A549 (cell line): ENCODE measurements at regions not wholly inside any gene's neighbourhood (a gene's known extent, or its start where the extent isn't known, plus 50 kb on each side); places are given as distances from the start of the nearest gene placed in this dataset.

Experiments used
- ATAC-seq, 2 experiments: fragments of 200-7000 bp in 1 of 2; fragments of >200 bp in 1 of 2; cut with Nextera tagmentation in 1 of 2; cut with Tn5 transposase in 1 of 2; 3 replicates each; pipeline versions ENCODE4 v1.8.0 to v1.9.1; 2018 to 2020; ENCODE audit warnings: mild to moderate bottlenecking in 1 of 2, moderate library complexity in 1 of 2
- CTCF ChIA-PET: fragments of 300-600 bp; sonication (Branson Sonifier 250); formaldehyde crosslinking; extraction: SDS; loops from one replicate; lab custom pipeline; 2021; ENCODE audit warnings: antibody characterized with exemption, inconsistent platforms; lab: Yijun Ruan, JAX
- POLR2A ChIA-PET: fragments of 350-600 bp; formaldehyde crosslinking; extraction: SDS; loops from one replicate; lab custom pipeline; 2021; ENCODE audit warnings: antibody characterized with exemption, inconsistent platforms; lab: Yijun Ruan, JAX
- DNase-seq, 2 experiments: peaks; one replicate each; pipeline versions ENCODE4 v3.0.0 to v3.0.0-alpha.2; 2011 to 2016; ENCODE audit warnings: low read depth in 1 of 2, low spot score in 1 of 2
- FAIRE-seq: peaks from 2 replicates; lab custom pipeline; 2011; peaks lifted over from hg19 to GRCh38; lab: Jason Lieb, UNC
- H3K27ac ChIP-seq, 2 experiments: fragments of >200 bp; sonication (Bioruptor Twin); formaldehyde crosslinking; 3 replicates each; pipeline ENCODE4 v1.5.1; 2016 to 2017
- H3K4me1 ChIP-seq: fragments of >200 bp; sonication (Bioruptor Twin); formaldehyde crosslinking; 3 replicates; pipeline ENCODE4 v1.6.1; 2016
- H3K4me2 ChIP-seq: fragments of >200 bp; sonication (Bioruptor Twin); formaldehyde crosslinking; 3 replicates; pipeline ENCODE4 v1.6.1; 2016
- H3K4me3 ChIP-seq: fragments of >200 bp; sonication (Bioruptor Twin); formaldehyde crosslinking; 3 replicates; pipeline ENCODE4 v1.5.1; 2016
- H3K9me3 ChIP-seq: fragments of >200 bp; sonication (Bioruptor Twin); formaldehyde crosslinking; 3 replicates; pipeline ENCODE4 v1.6.1; 2016
- BHLHE40 ChIP-seq: IDR thresholded peaks from 2 replicates; pipeline ENCODE4 v1.6.1; 2012; ENCODE audit warnings: low read depth, low read length, inconsistent platforms
- CEBPB ChIP-seq, 2 experiments: fragments of >200 bp in 1 of 2; sonication (Bioruptor Twin) in 1 of 2; formaldehyde crosslinking in 1 of 2; IDR thresholded peaks; 2 replicates each; pipeline ENCODE4 v1.6.1; 2012 to 2016
- CHD2 ChIP-seq: fragments of 150-350 bp; IDR thresholded peaks from 2 replicates; pipeline ENCODE4 v1.6.1; 2014; ENCODE audit warnings: low read length; ENCODE audit not compliant: partially characterized antibody
- CTCF ChIP-seq: fragments of >200 bp; sonication (Bioruptor Twin); formaldehyde crosslinking; IDR thresholded peaks from 3 replicates; pipeline ENCODE4 v1.5.1; 2016
- EHMT2 ChIP-seq: fragments of 200-600 bp; sonication (generic); IDR thresholded peaks from 2 replicates; pipeline ENCODE4 v1.6.1; 2016; ENCODE audit warnings: antibody characterized with exemption, low read depth, mild to moderate bottlenecking, moderate library complexity
- EP300 ChIP-seq, 2 experiments: fragments of >200 bp; sonication (Bioruptor Twin); formaldehyde crosslinking; IDR thresholded peaks; 2 replicates in 1 of 2; 3 replicates in 1 of 2; pipeline ENCODE4 v1.6.1; 2016 to 2017
- ESRRA ChIP-seq: fragments of 150-350 bp; IDR thresholded peaks from 2 replicates; pipeline ENCODE4 v1.6.1; 2014; ENCODE audit warnings: mild to moderate bottlenecking, low read length, borderline replicate concordance
- FOSB ChIP-seq: fragments of 250-450 bp; sonication (Bioruptor Pico); IDR thresholded peaks from 2 replicates; pipeline ENCODE4 v1.5.0; 2020; ENCODE audit warnings: mild to moderate bottlenecking, moderate library complexity
- FOSL2 ChIP-seq, 2 experiments: fragments of 450-650 bp in 1 of 2; fragments of >200 bp in 1 of 2; sonication (Bioruptor Twin) in 1 of 2; formaldehyde crosslinking; IDR thresholded peaks; 2 replicates each; pipeline versions ENCODE4 v1.5.0 to v1.6.1; 2016 to 2020; ENCODE audit warnings: mild to moderate bottlenecking in 1 of 2, moderate library complexity in 1 of 2
- HES2 ChIP-seq: fragments of >200 bp; sonication (Bioruptor Twin); formaldehyde crosslinking; IDR thresholded peaks from 2 replicates; pipeline ENCODE4 v1.6.1; 2016
- JUN ChIP-seq, 2 experiments: fragments of >200 bp; sonication (Bioruptor Twin); formaldehyde crosslinking; IDR thresholded peaks; 2 replicates in 1 of 2; 3 replicates in 1 of 2; pipeline ENCODE4 v1.6.1; 2016 to 2017
- KDM5A ChIP-seq: fragments of 200-600 bp; sonication (generic); IDR thresholded peaks from 2 replicates; pipeline ENCODE4 v1.6.1; 2016; ENCODE audit warnings: antibody characterized with exemption, mild to moderate bottlenecking
- MYC ChIP-seq: IDR thresholded peaks from 2 replicates; pipeline ENCODE4 v1.6.1; 2012; ENCODE audit warnings: mild to moderate bottlenecking, inconsistent platforms, low read length, improper control_type of control experiment, borderline replicate concordance
- NFE2L2 ChIP-seq: fragments of 150-350 bp; conservative IDR thresholded peaks from 2 replicates; pipeline ENCODE4 v1.6.1; 2014; ENCODE audit warnings: low read length
- NR3C1 ChIP-seq: fragments of >200 bp; sonication (Bioruptor Twin); formaldehyde crosslinking; IDR thresholded peaks from 3 replicates; pipeline ENCODE4 v1.6.1; 2017
- RNF2 ChIP-seq: fragments of 200-600 bp; sonication (generic); IDR thresholded peaks from 2 replicates; pipeline ENCODE4 v1.6.1; 2016; ENCODE audit warnings: low read depth, mild to moderate bottlenecking, antibody characterized with exemption, moderate library complexity, borderline replicate concordance
- SMC3 ChIP-seq: fragments of >200 bp; sonication (Bioruptor Twin); formaldehyde crosslinking; IDR thresholded peaks from 3 replicates; pipeline ENCODE4 v1.6.1; 2018; ENCODE audit warnings: inconsistent platforms
- ZFP36 ChIP-seq: fragments of 450-650 bp; IDR thresholded peaks from 2 replicates; pipeline ENCODE4 v1.6.1; 2014; ENCODE audit warnings: borderline replicate concordance; ENCODE audit not compliant: partially characterized antibody
- WGBS: methylation state at CpG from one replicate; pipeline ENCODE4 v1.1.6; 2017; ENCODE audit errors: missing lambda C conversion rate; 5-methylcytosine and 5-hydroxymethylcytosine counted together
- TF ChIP-seq, protein P1 (sequence below): fragments of >200 bp; sonication (Bioruptor Twin); formaldehyde crosslinking; IDR thresholded peaks from 3 replicates; pipeline ENCODE4 v1.6.1; 2016
- TF ChIP-seq, protein P2 (sequence below): IDR thresholded peaks from 2 replicates; pipeline ENCODE4 v1.6.1; 2012

GRCh38 chr2:595141-595815, 81.9 kb downstream of the TMEM18 start:
- FAIRE-seq (no peak), DNase-seq (no peak), ATAC-seq (no peak)
- CTCF ChIA-PET = no interaction called here
- Histone ChIP-seq H3K27ac (no peak overlapping the region), H3K4me1 (no peaks in the 10 kb centered on the region), H3K4me2 (no peak overlapping the region), H3K4me3 (no peak overlapping the region), H3K9me3 (no peaks in the 10 kb centered on the region; the same call in 2 of the 3 replicates)
- POLR2A ChIA-PET = no interaction called here
- 45% methylated on average over 23 of the region's 23 CpGs for WGBS
- TF ChIP-seq FOSL2 (IDR thresholded peaks at IDR 0.05) = no peak
- TF ChIP-seq FOSL2 (CRISPR knock-in tag; IDR thresholded peaks at IDR 0.05) = no peak
- no peak for TF ChIP-seq MYC
- no peak for TF ChIP-seq KDM5A
- no peak for TF ChIP-seq EHMT2
- TF ChIP-seq JUN (IDR thresholded peaks at IDR 0.05) = no peak
- no peak for TF ChIP-seq FOSB (CRISPR knock-in tag)
- TF ChIP-seq, protein P1, sequence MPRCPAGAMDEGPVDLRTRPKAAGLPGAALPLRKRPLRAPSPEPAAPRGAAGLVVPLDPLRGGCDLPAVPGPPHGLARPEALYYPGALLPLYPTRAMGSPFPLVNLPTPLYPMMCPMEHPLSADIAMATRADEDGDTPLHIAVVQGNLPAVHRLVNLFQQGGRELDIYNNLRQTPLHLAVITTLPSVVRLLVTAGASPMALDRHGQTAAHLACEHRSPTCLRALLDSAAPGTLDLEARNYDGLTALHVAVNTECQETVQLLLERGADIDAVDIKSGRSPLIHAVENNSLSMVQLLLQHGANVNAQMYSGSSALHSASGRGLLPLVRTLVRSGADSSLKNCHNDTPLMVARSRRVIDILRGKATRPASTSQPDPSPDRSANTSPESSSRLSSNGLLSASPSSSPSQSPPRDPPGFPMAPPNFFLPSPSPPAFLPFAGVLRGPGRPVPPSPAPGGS = no peak
- TF ChIP-seq, protein P2, sequence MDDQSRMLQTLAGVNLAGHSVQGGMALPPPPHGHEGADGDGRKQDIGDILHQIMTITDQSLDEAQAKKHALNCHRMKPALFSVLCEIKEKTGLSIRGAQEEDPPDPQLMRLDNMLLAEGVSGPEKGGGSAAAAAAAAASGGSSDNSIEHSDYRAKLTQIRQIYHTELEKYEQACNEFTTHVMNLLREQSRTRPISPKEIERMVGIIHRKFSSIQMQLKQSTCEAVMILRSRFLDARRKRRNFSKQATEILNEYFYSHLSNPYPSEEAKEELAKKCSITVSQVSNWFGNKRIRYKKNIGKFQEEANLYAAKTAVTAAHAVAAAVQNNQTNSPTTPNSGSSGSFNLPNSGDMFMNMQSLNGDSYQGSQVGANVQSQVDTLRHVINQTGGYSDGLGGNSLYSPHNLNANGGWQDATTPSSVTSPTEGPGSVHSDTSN = no peak
- no peak for TF ChIP-seq NR3C1
- TF ChIP-seq BHLHE40 = no peak
- no peak for TF ChIP-seq EP300 (IDR thresholded peaks at IDR 0.05)
- TF ChIP-seq SMC3 = no peak
- no peak for TF ChIP-seq RNF2

DNA sequence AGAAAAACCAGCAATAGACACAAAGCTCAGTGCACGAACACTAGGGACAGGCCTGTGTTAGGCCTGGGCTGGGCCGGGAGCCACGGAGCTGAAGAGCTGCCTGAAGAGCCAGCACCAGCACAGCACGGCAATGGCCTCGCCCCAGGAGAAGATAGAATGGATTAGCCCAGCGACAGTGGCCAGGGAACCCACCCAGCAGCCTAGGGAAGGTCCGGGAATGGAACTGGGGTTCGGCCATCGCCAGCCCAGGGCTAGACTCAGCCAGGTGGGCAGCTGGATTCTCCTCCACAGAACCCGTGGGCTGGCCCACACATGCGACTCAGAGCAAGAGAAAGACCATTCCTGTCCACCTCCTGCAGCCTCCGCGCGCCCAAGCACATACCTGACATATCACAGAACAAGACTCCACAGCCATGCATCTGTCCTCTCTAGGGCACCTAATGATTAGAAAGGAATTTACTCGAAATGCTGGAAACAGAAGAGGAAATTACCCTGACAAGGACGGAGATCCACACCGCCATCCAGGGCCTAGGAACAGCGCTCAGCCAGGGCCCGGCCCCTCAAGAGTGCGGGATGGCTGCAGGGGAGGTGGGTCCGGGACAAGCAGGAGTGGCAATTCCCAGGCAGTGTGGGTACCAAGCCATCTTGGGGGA, 82.8 kb downstream of the TMEM18 start:
- no peak overlapping the region for H3K27ac ChIP-seq
- no peak overlapping the region for H3K4me3 ChIP-seq
- DNase-seq = no peak
- no peak for ATAC-seq
- 55% methylated on average over 21 of the region's 21 CpGs for WGBS
- no peak for FAIRE-seq
- ChIA-PET CTCF (no interaction called here), POLR2A (no interaction called here)
- TF ChIP-seq CTCF (no peak), CHD2 (no peak), CEBPB (IDR thresholded peaks at IDR 0.05) (no peak), RNF2 (no peak), ZFP36 (no peak), ESRRA (no peak), NFE2L2 (no peak), HES2 (no peak)
- no peaks in the 10 kb centered on the region for H3K4me1 ChIP-seq
- no peak overlapping the region for H3K4me2 ChIP-seq
- no peaks in the 10 kb centered on the region; the same call in 2 of the 3 replicates for H3K9me3 ChIP-seq
